Activated naive CD8-positive, alpha-beta T cell treated with anti-CD3 and anti-CD28 coated beads, Interleukin-2, amount 10 ng/mL, durations not matched to agents 7 days and 5 days (primary cell): ENCODE measurements at regions not wholly inside any gene's neighbourhood (a gene's known extent, or its start where the extent isn't known, plus 50 kb on each side); places are given as distances from the start of the nearest gene placed in this dataset.

Experiments used
- ATAC-seq: fragments of 150-1000 bp; cut with Tn5 transposase; one replicate; pipeline ENCODE4 v1.10.0; 2021; ENCODE audit warnings: low read depth, moderate library complexity
- POLR2A ChIA-PET: fragments of 350-600 bp; sonication (Branson Sonifier 250); formaldehyde crosslinking; loops from one replicate; lab custom pipeline; 2021; ENCODE audit warnings: antibody characterized with exemption; lab: Charles Lee
- DNase-seq: peaks from one replicate; pipeline ENCODE4 v3.0.0; 2021
- H3K27ac Mint-ChIP-seq: one replicate; pipeline ENCODE4 v1.8.0; 2022; ENCODE audit warnings: mild to moderate bottlenecking, mixed read lengths
- H3K27me3 Mint-ChIP-seq: one replicate; pipeline ENCODE4 v1.8.0; 2022; ENCODE audit warnings: mild to moderate bottlenecking, moderate library complexity, mixed read lengths
- H3K36me3 Mint-ChIP-seq: one replicate; pipeline ENCODE4 v1.8.0; 2021; ENCODE audit warnings: mild to moderate bottlenecking, mixed read lengths
- H3K4me1 Mint-ChIP-seq: one replicate; pipeline ENCODE4 v1.8.0; 2021; ENCODE audit warnings: mixed read lengths
- H3K4me3 Mint-ChIP-seq: one replicate; pipeline ENCODE4 v1.8.0; 2022; ENCODE audit warnings: mild to moderate bottlenecking, moderate library complexity, mixed read lengths
- H3K9me3 Mint-ChIP-seq: one replicate; pipeline ENCODE4 v1.8.0; 2021; ENCODE audit warnings: mixed read lengths

DNA sequence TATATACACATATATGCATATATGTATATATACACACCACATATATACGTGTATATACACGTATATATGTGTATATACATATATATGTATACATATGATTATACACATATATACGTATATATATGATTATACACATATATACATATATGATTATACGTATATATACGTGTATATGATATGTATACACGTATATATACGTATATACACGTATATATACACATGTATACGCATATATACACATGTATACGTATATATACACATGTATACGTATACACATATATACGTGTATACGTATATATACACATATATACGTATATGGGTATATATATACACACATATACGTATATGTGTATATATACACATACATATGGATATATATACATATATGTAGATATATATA, 62.1 kb upstream of the HMGXB4 start:
- H3K4me1 Mint-ChIP-seq, result peaks cover 1% of the 10 kb centered on the region
- peaks cover 4% of the 10 kb centered on the region for H3K9me3 Mint-ChIP-seq

GRCh38 chr22:35195821-35196220, 61.5 kb upstream of the HMGXB4 start:
- no peak overlapping the region for H3K4me3 Mint-ChIP-seq
- H3K27ac Mint-ChIP-seq, result no peak overlapping the region
- H3K27me3 Mint-ChIP-seq, result peaks cover 16% of the 10 kb centered on the region
- ATAC-seq, result no peak
- POLR2A ChIA-PET, result no interaction called here
- no peak for DNase-seq
- H3K36me3 Mint-ChIP-seq, result peaks cover 3% of the 10 kb centered on the region
- peaks cover 2% of the 10 kb centered on the region for H3K4me1 Mint-ChIP-seq
- H3K9me3 Mint-ChIP-seq, result peaks cover 4% of the 10 kb centered on the region

More for the DNA sequence above, 62.1 kb upstream of the HMGXB4 start:
- DNase-seq (no peak), ATAC-seq (no peak)
- POLR2A ChIA-PET, result no interaction called here
- H3K27ac Mint-ChIP-seq, result no peak overlapping the region
- no peak overlapping the region for H3K4me3 Mint-ChIP-seq
- peaks cover 4% of the 10 kb centered on the region for H3K36me3 Mint-ChIP-seq
- H3K27me3 Mint-ChIP-seq, result peaks cover 14% of the 10 kb centered on the region

DNA sequence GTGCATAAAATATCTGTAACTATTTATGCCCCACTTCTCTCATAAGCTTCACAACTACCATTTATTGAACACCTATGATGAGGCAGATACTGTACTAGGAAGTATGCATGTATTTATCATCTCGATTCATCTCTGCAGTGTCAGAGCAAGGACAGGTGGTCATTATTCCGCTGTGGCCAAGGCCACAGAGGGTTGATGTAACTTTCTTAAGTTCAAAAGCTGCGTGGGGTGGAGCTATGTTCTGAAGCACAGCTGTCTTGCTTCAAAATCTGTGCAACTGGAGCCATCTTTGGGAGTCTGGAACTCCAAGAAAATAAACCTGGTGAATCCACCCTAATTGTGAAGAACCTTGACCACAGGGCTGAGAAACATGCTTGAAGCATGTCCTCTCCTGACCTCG, 60.2 kb upstream of the HMGXB4 start:
- Mint-ChIP-seq H3K4me1 (peaks cover 2% of the 10 kb centered on the region), H3K27ac (no peak overlapping the region), H3K9me3 (no peaks in the 10 kb centered on the region), H3K4me3 (no peak overlapping the region), H3K36me3 (no peaks in the 10 kb centered on the region), H3K27me3 (peaks cover 16% of the 10 kb centered on the region)
- ATAC-seq (no peak), DNase-seq (no peak)
- POLR2A ChIA-PET, result no interaction called here

GRCh38 chr22:35197886-35198285, 59.4 kb upstream of the HMGXB4 start:
- DNase-seq, result no peak
- Mint-ChIP-seq H3K4me3 (no peak overlapping the region), H3K27ac (no peak overlapping the region), H3K36me3 (no peaks in the 10 kb centered on the region), H3K4me1 (peaks cover 2% of the 10 kb centered on the region), H3K9me3 (no peaks in the 10 kb centered on the region), H3K27me3 (peaks cover 16% of the 10 kb centered on the region)
- no peak for ATAC-seq
- POLR2A ChIA-PET, result no interaction called here

- Mint-ChIP-seq H3K36me3 (no peaks in the 10 kb centered on the region), H3K27ac (no peak overlapping the region), H3K9me3 (no peaks in the 10 kb centered on the region), H3K4me1 (peaks cover 2% of the 10 kb centered on the region), H3K27me3 (peaks cover 16% of the 10 kb centered on the region), H3K4me3 (no peak overlapping the region)
- DNase-seq (no peak), ATAC-seq (no peak)
- POLR2A ChIA-PET, result no interaction called here
These were observed 58.6 kb upstream of the HMGXB4 start for GRCh38 chr22:35198738-35199137.

- ATAC-seq, result no peak
- Mint-ChIP-seq H3K36me3 (no peaks in the 10 kb centered on the region), H3K4me1 (peaks cover 2% of the 10 kb centered on the region), H3K27me3 (peaks cover 16% of the 10 kb centered on the region), H3K4me3 (no peak overlapping the region), H3K27ac (no peak overlapping the region), H3K9me3 (no peaks in the 10 kb centered on the region)
- POLR2A ChIA-PET, result no interaction called here
- DNase-seq, result no peak
These were observed 54.9 kb upstream of the HMGXB4 start for GRCh38 chr22:35202376-35202775.

- POLR2A ChIA-PET, result no interaction called here
- Mint-ChIP-seq H3K4me1 (peaks cover 2% of the 10 kb centered on the region), H3K9me3 (no peaks in the 10 kb centered on the region), H3K27ac (no peak overlapping the region), H3K4me3 (no peak overlapping the region), H3K27me3 (peaks cover 10% of the 10 kb centered on the region), H3K36me3 (no peaks in the 10 kb centered on the region)
- ATAC-seq, result no peak
- no peak for DNase-seq
These were observed 53.7 kb upstream of the HMGXB4 start for GRCh38 chr22:35203583-35203982.

GRCh38 chr22:35204807-35205775, 52.2 kb upstream of the HMGXB4 start:
- H3K9me3 Mint-ChIP-seq, result no peaks in the 10 kb centered on the region
- ATAC-seq (no peak), DNase-seq (no peak)
- POLR2A ChIA-PET, result no interaction called here
- H3K4me1 Mint-ChIP-seq, result peaks cover 2% of the 10 kb centered on the region
- H3K36me3 Mint-ChIP-seq, result no peaks in the 10 kb centered on the region
- no peak overlapping the region for H3K4me3 Mint-ChIP-seq
- H3K27me3 Mint-ChIP-seq, result peaks cover 8% of the 10 kb centered on the region
- no peak overlapping the region for H3K27ac Mint-ChIP-seq

DNA sequence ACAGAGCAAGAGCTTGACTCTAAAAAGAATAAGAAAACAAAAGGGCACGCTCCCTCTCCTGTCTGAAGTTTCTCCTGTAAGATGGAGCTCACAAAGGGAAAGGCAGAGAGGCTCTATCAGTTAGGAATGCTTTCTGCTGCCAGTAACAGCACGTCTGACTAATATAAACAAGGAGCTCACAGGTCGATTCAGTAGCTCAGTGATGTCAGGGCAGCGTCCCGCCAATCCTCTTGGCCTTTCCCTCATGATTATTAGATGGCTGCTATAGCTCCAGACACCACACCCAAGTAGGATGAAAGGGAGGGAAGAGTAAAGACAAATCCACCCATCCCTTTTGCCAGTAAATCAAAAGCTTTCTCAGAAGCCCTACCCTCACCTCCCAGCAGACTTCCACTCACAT, 51.3 kb upstream of the HMGXB4 start:
- POLR2A ChIA-PET, result no interaction called here
- ATAC-seq (no peak), DNase-seq (no peak)
- no peak overlapping the region for H3K27ac Mint-ChIP-seq
- H3K36me3 Mint-ChIP-seq, result no peaks in the 10 kb centered on the region
- no peaks in the 10 kb centered on the region for H3K9me3 Mint-ChIP-seq
- H3K4me1 Mint-ChIP-seq, result no peaks in the 10 kb centered on the region
- H3K27me3 Mint-ChIP-seq, result peaks cover 4% of the 10 kb centered on the region
- no peak overlapping the region for H3K4me3 Mint-ChIP-seq

DNA sequence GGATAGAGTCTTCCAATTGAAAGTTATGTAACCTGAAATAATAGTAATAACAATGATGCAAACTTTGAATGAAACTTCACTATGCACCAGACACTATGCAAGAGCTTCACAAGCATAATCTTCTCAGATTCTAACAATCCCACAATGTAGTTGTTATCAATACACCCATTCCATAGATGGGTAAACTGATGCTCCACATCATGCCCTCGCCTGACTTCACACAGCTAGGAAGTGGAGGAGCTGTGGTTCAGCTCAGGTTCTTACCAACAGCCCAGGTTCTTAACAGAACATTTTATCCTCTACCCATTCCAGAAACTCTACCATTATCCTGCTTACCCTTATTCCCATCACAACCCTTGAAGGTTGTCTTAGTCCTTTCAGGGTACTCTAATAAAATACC, 50.4 kb upstream of the HMGXB4 start:
- DNase-seq, result no peak

More for the DNA sequence above, 50.4 kb upstream of the HMGXB4 start:
- Mint-ChIP-seq H3K36me3 (no peaks in the 10 kb centered on the region), H3K4me3 (no peak overlapping the region), H3K27ac (no peak overlapping the region), H3K4me1 (no peaks in the 10 kb centered on the region), H3K27me3 (peaks cover 4% of the 10 kb centered on the region), H3K9me3 (no peaks in the 10 kb centered on the region)
- POLR2A ChIA-PET, result no interaction called here
- ATAC-seq, result no peak
